ENCODE measurements at regions not wholly inside any gene's neighbourhood (a gene's known extent, or its start where the extent isn't known, plus 50 kb on each side); places are given as distances from the start of the nearest gene placed in this dataset.

DNA sequence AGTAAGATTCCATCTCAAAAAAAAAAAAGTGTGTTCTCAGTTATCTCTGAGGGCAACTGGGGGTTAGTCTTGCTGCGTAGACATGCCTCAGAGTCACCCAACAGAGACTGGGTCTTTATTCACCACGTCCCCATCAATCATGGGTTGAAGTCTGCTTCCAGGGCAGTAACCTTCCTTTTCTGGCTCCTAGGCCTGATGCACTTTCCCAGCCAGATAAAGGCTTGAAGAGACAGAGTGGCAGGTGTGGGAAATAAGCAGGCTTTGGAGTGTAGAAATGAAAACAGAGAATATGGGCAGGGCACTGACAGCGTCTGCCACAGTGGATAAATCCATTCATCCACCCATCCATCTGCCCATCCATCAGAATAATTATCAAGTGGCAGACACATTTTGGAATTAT is 134.1 kb upstream of the LGALSL start:
- TF ChIP-seq, protein P1, sequence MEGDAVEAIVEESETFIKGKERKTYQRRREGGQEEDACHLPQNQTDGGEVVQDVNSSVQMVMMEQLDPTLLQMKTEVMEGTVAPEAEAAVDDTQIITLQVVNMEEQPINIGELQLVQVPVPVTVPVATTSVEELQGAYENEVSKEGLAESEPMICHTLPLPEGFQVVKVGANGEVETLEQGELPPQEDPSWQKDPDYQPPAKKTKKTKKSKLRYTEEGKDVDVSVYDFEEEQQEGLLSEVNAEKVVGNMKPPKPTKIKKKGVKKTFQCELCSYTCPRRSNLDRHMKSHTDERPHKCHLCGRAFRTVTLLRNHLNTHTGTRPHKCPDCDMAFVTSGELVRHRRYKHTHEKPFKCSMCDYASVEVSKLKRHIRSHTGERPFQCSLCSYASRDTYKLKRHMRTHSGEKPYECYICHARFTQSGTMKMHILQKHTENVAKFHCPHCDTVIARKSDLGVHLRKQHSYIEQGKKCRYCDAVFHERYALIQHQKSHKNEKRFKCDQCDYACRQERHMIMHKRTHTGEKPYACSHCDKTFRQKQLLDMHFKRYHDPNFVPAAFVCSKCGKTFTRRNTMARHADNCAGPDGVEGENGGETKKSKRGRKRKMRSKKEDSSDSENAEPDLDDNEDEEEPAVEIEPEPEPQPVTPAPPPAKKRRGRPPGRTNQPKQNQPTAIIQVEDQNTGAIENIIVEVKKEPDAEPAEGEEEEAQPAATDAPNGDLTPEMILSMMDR (IDR thresholded peaks at IDR 0.05), result no peak
- TF ChIP-seq POLR2AphosphoS5 (IDR thresholded peaks at IDR 0.05) (no peak), POLR2A (IDR thresholded peaks at IDR 0.05) (no peak), EP300 (IDR thresholded peaks at IDR 0.05) (no peak)
- intact Hi-C loops (cut with DNase I), result no loop called here

DNA sequence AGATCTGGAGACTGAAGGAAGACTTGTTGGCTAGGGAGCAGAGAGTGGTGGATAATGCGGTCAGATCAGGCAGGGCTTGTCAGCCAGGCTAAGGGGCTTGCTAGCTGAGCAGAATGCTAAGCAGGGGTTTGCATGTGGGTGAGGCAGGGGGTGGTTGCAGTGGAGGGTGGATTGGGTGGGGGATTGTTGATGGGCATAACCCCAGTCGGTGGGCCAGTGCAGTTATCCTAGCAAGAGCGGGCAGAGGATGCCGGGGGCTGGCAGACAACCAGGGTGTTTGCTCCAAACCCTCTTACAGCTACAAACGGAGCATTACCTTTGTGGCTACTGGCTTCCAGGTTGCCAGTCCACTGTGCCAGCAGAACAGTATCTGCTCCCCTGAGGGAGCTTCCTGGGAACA is 131.5 kb upstream of the LGALSL start:
- intact Hi-C loops (cut with DNase I), result no loop called here
- Histone ChIP-seq H3K9me3 (no peaks in the 10 kb centered on the region), H3K4me3 (no peak overlapping the region), H3K27ac (no peak overlapping the region), H3K27me3 (no peaks in the 10 kb centered on the region), H3K36me3 (no peaks in the 10 kb centered on the region), H3K4me1 (peaks cover 0 to 5% (median 2%) of the 10 kb centered on the region in 4 donors)
- DNase-seq, result no peak
- TF ChIP-seq EP300 (IDR thresholded peaks at IDR 0.05) (no peak), POLR2A (IDR thresholded peaks at IDR 0.05) (no peak), POLR2AphosphoS5 (IDR thresholded peaks at IDR 0.05) (no peak)
- TF ChIP-seq, protein P1 (IDR thresholded peaks at IDR 0.05), result no peak
- 85 to 88% methylated on average over 5 of the region's 5 CpGs for WGBS, 2 donors

More for the DNA sequence above, 134.1 kb upstream of the LGALSL start:
- 79 to 95% methylated on average over 3 of the region's 3 CpGs for whole genome bisulfite sequencing, 2 donors
- DNase-seq, result no peak
- no peak overlapping the region for H3K4me3 ChIP-seq
- H3K4me1 ChIP-seq, result no peaks in the 10 kb centered on the region
- H3K36me3 ChIP-seq, result no peaks in the 10 kb centered on the region
- no peaks in the 10 kb centered on the region for H3K9me3 ChIP-seq
- H3K27ac ChIP-seq, result no peak overlapping the region
- H3K27me3 ChIP-seq, result no peaks in the 10 kb centered on the region

DNA sequence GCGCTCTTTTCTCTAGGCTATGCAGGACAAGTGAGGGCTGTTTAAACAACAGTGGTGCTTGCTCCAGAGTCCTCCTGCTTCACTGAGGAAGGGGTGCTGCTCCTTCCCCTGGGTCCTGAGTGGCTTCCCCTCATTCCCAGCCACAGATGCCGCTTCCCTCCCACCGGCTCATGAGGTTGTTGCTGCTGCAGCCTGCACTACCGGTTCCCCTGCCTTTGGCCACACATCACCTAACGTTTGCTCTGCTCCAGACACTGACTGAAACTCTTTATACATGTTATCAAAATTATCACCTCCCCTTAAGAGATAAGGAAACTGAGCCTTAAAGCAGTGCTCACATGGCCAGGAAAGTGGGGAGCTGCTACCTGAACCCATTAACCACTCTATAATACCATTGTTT is 130.8 kb upstream of the LGALSL start:
- peaks cover 0 to 10% (median 5%) of the 10 kb centered on the region in 4 donors for H3K4me1 ChIP-seq
- no peak for DNase-seq
- 25 to 57% methylated on average over 5 of the region's 5 CpGs for WGBS, 2 donors
- H3K4me3 ChIP-seq, result no peak overlapping the region
- intact Hi-C loops (cut with DNase I), result no loop called here
- TF ChIP-seq, protein P1 (IDR thresholded peaks at IDR 0.05), result no peak
- no peak for TF ChIP-seq POLR2A (IDR thresholded peaks at IDR 0.05)
- no peak for TF ChIP-seq POLR2AphosphoS5 (IDR thresholded peaks at IDR 0.05)
- no peak for TF ChIP-seq EP300 (IDR thresholded peaks at IDR 0.05)
- no peaks in the 10 kb centered on the region for H3K9me3 ChIP-seq
- no peak overlapping the region for H3K27ac ChIP-seq
- no peaks in the 10 kb centered on the region for H3K27me3 ChIP-seq
- no peaks in the 10 kb centered on the region for H3K36me3 ChIP-seq

DNA sequence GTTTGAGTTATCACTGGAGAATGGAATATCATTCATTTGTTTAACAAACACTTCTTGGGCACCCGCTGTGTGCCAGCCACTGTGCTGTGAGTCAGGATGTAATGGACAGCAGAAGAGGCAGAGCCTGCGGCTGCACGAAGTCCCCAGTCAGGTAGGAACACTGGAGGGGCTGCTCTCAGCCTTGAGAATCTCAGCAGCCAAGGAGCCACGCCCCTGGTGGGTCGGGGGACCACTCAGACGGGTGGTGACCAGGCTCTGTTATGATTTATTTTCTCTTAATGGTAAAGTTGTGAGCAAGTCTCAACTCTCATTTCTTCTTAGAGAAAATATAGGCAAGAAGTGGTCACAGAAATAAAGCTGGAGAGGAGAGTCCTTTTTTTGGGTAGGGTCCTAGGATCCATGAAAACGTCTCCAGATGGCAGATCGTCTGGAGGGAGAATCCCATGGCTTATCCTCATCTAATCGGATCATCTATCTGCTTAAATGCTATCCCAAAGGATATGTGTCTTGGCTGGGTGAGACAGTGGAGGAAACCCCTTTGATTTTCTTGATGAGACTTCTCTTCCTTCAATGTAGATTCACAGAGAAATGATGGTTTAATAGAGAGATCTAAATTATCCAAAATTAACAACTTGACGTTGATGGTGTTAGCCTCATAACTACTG is 129.1 kb upstream of the LGALSL start:
- Histone ChIP-seq H3K4me1 (peaks cover 0 to 16% (median 7%) of the 10 kb centered on the region in 4 donors), H3K9me3 (no peaks in the 10 kb centered on the region), H3K36me3 (no peaks in the 10 kb centered on the region), H3K4me3 (no peak overlapping the region), H3K27ac (no peak overlapping the region), H3K27me3 (no peaks in the 10 kb centered on the region)
- intact Hi-C loops (cut with DNase I), result loop anchor here (5.0 kb wide), 2 partner anchors 93 to 183 kb away; partner anchors contain the start of gene PELI1
- DNase-seq, result no peak
- 93% methylated on average over 10 of the region's 10 CpGs for WGBS, 2 donors
- TF ChIP-seq EP300 (IDR thresholded peaks at IDR 0.05), result no peak
- TF ChIP-seq POLR2A (IDR thresholded peaks at IDR 0.05), result no peak
- no peak for TF ChIP-seq POLR2AphosphoS5 (IDR thresholded peaks at IDR 0.05)
- TF ChIP-seq, protein P1 (IDR thresholded peaks at IDR 0.05), result no peak

DNA sequence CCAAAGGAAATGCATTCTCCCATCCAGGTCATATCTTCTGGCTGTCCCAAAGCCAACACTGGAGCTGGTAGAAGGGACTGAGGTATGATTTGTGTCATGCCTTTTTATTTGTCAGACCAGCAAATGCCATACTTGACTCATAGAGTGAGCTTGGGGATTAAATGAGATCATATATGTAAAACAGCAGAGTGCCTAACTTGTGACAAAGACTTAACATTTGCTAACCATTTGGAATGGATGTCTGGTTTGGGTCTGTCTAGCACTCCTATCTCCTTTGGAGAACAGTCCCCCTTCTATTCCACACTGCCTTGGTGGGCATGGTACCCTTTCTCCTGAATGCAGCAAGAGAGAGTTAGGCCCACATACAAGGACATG is 128.5 kb upstream of the LGALSL start:
- Histone ChIP-seq H3K9me3 (no peaks in the 10 kb centered on the region), H3K36me3 (no peaks in the 10 kb centered on the region), H3K27me3 (no peaks in the 10 kb centered on the region), H3K4me1 (peaks cover 0 to 21% (median 13%) of the 10 kb centered on the region in 4 donors), H3K27ac (no peak overlapping the region), H3K4me3 (no peak overlapping the region)
- TF ChIP-seq, protein P1 (IDR thresholded peaks at IDR 0.05), result no peak
- TF ChIP-seq EP300 (IDR thresholded peaks at IDR 0.05), result no peak
- TF ChIP-seq POLR2AphosphoS5 (IDR thresholded peaks at IDR 0.05), result no peak
- TF ChIP-seq POLR2A (IDR thresholded peaks at IDR 0.05), result no peak
- DNase-seq, result no peak
- intact Hi-C loops (cut with DNase I), result loop anchor here (5.0 kb wide), 2 partner anchors 93 to 183 kb away; partner anchors contain the start of gene PELI1
